ENCODE measurements at regions not wholly inside any gene's neighbourhood (a gene's known extent, or its start where the extent isn't known, plus 50 kb on each side); places are given as distances from the start of the nearest gene placed in this dataset.

DNA sequence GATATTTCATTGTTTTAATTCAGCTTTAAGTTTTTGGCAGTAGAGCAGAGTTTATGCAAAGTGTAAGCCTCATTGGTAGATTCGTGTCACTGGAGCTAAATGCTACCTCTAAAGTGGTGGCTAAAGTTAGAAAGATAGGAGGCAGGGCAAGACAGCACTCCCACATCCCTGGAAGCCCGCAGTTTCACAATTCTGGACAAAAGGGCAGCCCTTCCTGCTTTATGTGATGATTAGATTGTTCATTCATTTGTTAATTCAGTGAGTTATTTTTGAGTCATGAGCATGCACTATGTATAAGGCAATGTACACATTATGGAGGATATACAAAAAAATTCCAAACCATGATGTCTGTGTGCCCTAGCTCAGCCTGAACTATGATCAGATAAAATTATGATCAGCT lies 52.1 kb upstream of the EIF3M start:
- TF ChIP-seq CTCF (IDR thresholded peaks at IDR 0.05; ENCODE audit: unreplicated experiment), result no peak
- H3K36me3 Mint-ChIP-seq, result no peaks in the 10 kb centered on the region
- peaks cover 15% of the 10 kb centered on the region for H3K4me1 Mint-ChIP-seq
- DNase-seq (ENCODE audit: low spot score in 2 of 2, unreplicated experiment in 2 of 2), result no peak
- no peak overlapping the region for H3K27ac Mint-ChIP-seq
- no peak overlapping the region for H3K4me3 Mint-ChIP-seq
- no peaks in the 10 kb centered on the region for H3K9me3 Mint-ChIP-seq
- peaks cover 6% of the 10 kb centered on the region for H3K27me3 Mint-ChIP-seq (ENCODE audit: low read depth)

DNA sequence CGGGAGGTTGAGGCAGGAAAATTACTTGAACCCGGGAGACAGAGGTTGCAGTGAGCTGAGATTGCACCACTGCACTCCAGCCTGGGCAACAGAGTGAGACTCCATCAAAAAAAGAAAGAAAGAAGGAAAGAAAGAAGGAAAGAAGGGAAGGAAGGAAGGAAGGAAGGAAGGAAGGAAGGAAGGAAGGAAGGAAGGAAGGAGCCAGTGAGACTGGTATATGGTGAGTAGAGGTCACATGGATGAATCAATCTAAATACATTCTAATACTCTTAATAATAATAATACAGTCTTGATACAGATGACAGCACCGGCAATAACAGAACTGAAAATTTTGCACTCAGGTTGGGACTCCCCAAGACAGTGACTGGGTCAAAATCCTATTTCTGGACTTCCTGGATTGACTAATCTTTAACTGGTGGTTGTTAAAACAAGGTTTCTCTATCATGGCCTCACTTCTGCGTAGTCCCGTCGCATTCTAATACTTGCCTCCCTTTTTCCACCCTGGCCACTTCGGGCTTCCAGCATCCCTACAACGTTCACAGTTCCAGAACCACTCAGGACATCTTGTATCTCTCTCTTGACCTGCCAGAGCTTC lies 53.5 kb upstream of the EIF3M start:
- DNase-seq (ENCODE audit: low spot score in 2 of 2, unreplicated experiment in 2 of 2), result no peak
- no peaks in the 10 kb centered on the region for H3K36me3 Mint-ChIP-seq
- TF ChIP-seq CTCF (IDR thresholded peaks at IDR 0.05; ENCODE audit: unreplicated experiment), result no peak
- no peak overlapping the region for H3K27ac Mint-ChIP-seq
- H3K27me3 Mint-ChIP-seq (ENCODE audit: low read depth), result peaks cover 6% of the 10 kb centered on the region
- peaks cover 15% of the 10 kb centered on the region for H3K4me1 Mint-ChIP-seq
- no peak overlapping the region for H3K4me3 Mint-ChIP-seq
- no peaks in the 10 kb centered on the region for H3K9me3 Mint-ChIP-seq

DNA sequence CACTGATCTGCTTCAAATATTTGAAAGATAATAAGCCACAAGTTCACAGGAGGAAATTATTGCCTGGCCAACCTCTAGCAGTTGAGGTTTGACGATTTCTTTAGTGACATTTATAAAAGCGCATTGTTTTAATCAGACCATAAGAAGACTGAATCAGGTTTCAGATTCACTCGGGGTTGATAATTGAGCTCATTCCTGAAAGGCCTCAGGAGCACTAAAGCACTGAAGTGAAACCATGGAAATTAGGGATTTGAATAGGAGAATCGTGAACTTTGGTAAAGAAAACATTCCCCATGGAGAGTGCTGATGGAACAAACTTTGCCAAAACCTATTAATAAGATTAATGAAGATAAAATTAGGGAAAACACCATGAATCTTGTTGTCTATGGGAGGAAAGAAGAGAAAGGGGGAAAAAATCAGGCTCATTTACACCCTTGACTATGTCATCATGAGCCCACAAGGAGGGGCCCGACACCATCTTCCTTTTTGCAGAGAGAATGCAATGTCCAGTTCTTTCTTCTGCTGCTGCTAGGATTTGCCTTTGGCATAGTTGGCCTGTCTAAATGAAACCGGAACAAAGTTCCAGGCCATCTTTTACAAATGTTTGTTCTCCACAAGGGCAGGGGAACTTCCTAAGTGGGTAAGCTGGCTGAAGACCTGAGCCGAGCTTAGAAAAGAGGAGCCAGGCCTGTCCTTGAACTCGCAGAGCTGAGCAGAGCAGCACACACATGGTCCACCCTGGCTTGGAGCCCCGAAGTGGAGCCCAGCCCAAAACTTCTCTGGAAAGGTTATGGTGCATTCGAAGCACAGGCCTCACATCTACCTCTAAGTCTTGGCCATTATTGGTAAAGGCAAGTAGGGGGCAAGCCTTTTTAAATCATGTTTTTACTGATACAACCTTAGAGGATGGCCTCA lies 56.1 kb upstream of the EIF3M start:
- peaks cover 4% of the 10 kb centered on the region for H3K36me3 Mint-ChIP-seq
- peaks cover 7% of the 10 kb centered on the region for H3K9me3 Mint-ChIP-seq
- peaks cover 3% of the 10 kb centered on the region for H3K27me3 Mint-ChIP-seq (ENCODE audit: low read depth)
- H3K4me3 Mint-ChIP-seq, result no peak overlapping the region
- peak overlapping the region; percentile 45 for H3K27ac Mint-ChIP-seq
- H3K4me1 Mint-ChIP-seq, result peaks cover 15% of the 10 kb centered on the region
- TF ChIP-seq CTCF (IDR thresholded peaks at IDR 0.05; ENCODE audit: unreplicated experiment), result no peak
- DNase-seq (ENCODE audit: low spot score in 2 of 2, unreplicated experiment in 2 of 2), result no peak

DNA sequence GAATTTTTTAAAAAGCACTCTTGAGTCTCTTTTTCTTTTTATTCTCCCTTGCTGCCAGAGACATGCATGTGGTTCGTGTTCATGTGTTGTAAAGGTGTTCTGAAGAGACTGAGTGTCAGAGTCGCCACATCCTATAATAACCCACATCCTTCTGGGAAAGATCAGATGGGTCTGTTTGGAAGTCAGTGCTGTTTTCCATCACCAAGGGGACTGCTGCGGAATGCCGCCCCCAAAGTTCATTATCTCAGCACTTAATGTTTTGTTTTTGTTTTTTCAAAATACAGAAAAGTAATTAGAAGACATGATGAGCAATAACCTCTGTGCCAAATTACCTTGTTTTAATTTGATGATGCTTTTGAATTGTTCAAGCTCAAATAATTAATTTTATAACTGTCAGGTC lies 56.9 kb upstream of the EIF3M start:
- peaks cover under 1% of the 10 kb centered on the region for H3K27me3 Mint-ChIP-seq (ENCODE audit: low read depth)
- H3K4me3 Mint-ChIP-seq, result no peak overlapping the region
- TF ChIP-seq CTCF (IDR thresholded peaks at IDR 0.05; ENCODE audit: unreplicated experiment), result no peak
- H3K9me3 Mint-ChIP-seq, result peaks cover 7% of the 10 kb centered on the region
- H3K36me3 Mint-ChIP-seq, result peaks cover 4% of the 10 kb centered on the region
- DNase-seq (ENCODE audit: low spot score in 2 of 2, unreplicated experiment in 2 of 2), result no peak
- peaks cover 15% of the 10 kb centered on the region for H3K4me1 Mint-ChIP-seq
- H3K27ac Mint-ChIP-seq, result peak overlapping the region; percentile 45

DNA sequence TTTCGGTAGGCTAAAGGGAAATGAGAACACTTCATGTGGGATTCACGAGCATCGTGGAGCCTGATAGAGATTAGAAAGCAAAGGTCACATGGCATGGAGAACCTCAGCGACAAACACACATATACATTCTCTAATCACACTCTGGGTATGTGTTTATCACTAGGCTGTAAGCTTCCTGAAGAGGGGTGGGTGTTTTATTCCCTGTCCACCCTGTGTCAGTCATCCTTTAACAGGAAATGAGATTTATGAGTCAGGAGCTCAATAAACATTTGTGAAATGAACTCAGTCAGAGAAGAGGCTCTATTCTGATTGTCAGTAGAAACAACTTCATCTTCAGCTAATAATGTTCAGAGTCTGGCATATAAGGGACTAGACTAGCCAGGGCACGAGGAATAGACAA lies 71.7 kb upstream of the EIF3M start:
- peaks cover 2% of the 10 kb centered on the region for H3K27me3 Mint-ChIP-seq (ENCODE audit: low read depth)
- no peak for DNase-seq (ENCODE audit: low spot score in 2 of 2, unreplicated experiment in 2 of 2)
- peaks cover 29% of the 10 kb centered on the region for H3K4me1 Mint-ChIP-seq
- no peak overlapping the region for H3K4me3 Mint-ChIP-seq
- TF ChIP-seq CTCF (IDR thresholded peaks at IDR 0.05; ENCODE audit: unreplicated experiment), result no peak
- H3K9me3 Mint-ChIP-seq, result peaks cover 2% of the 10 kb centered on the region
- H3K27ac Mint-ChIP-seq, result no peak overlapping the region
- H3K36me3 Mint-ChIP-seq, result peaks cover 4% of the 10 kb centered on the region

Measured in mesothelial cell of epicardium (in vitro differentiated cells).